NCI-H446 treated with DMSO at 0.1 percent for 48 hours (cell line): ENCODE measurements at regions not wholly inside any gene's neighbourhood (a gene's known extent, or its start where the extent isn't known, plus 50 kb on each side); places are given as distances from the start of the nearest gene placed in this dataset.
"Not testable (repeated sequence)": the region's sequence is repeated elsewhere in the genome, so short reads cannot be mapped to it uniquely, and the experiment has no call there.

Experiments
- DNase-seq: peaks from one replicate; lab custom pipeline; 2025; lab: John Stamatoyannopoulos, UW

- no peak for DNase-seq
These were observed 179.9 kb downstream of the ZC3H11B start for GRCh38 chr1:219433001-219433400.

- DNase-seq: no peak
These were observed 180.7 kb downstream of the ZC3H11B start for GRCh38 chr1:219432191-219432606.

GRCh38 chr1:219430419-219430818 is 182.5 kb downstream of the ZC3H11B start:
- DNase-seq: no peak

- no peak for DNase-seq
These were observed 184.3 kb downstream of the ZC3H11B start for GRCh38 chr1:219428651-219429050.

GRCh38 chr1:219427989-219428388 is 184.9 kb downstream of the ZC3H11B start:
- DNase-seq: no peak

GRCh38 chr1:219427403-219427802 is 185.5 kb downstream of the ZC3H11B start:
- DNase-seq: no peak

- no peak for DNase-seq
These were observed 189.9 kb downstream of the ZC3H11B start for GRCh38 chr1:219422811-219423598.

- no peak for DNase-seq
These were observed 192.0 kb downstream of the ZC3H11B start for GRCh38 chr1:219420913-219421312.

- no peak for DNase-seq
These were observed 193.0 kb downstream of the ZC3H11B start for GRCh38 chr1:219419860-219420259.

GRCh38 chr1:219419065-219419464 is 193.8 kb downstream of the ZC3H11B start:
- no peak for DNase-seq

GRCh38 chr1:219417610-219418009 is 195.3 kb downstream of the ZC3H11B start:
- DNase-seq: no peak

GRCh38 chr1:219416598-219417238 is 196.2 kb downstream of the ZC3H11B start:
- DNase-seq: no peak

- DNase-seq: no peak
These were observed 197.0 kb downstream of the ZC3H11B start for GRCh38 chr1:219415915-219416314.

GRCh38 chr1:219415433-219415832 is 197.5 kb downstream of the ZC3H11B start:
- no peak for DNase-seq

GRCh38 chr1:219414250-219414649 is 198.7 kb downstream of the ZC3H11B start:
- DNase-seq: no peak

GRCh38 chr1:219413536-219413935 is 199.4 kb downstream of the ZC3H11B start:
- DNase-seq: no peak

- no peak for DNase-seq
These were observed 200.1 kb downstream of the ZC3H11B start for GRCh38 chr1:219412772-219413171.

GRCh38 chr1:219410721-219411120 is 202.2 kb downstream of the ZC3H11B start:
- not testable (repeated sequence) for DNase-seq

- no peak for DNase-seq
These were observed 207.2 kb downstream of the ZC3H11B start for GRCh38 chr1:219405531-219406331.

GRCh38 chr1:219404629-219405028 is 208.3 kb downstream of the ZC3H11B start:
- DNase-seq: no peak

- no peak for DNase-seq
These were observed 210.0 kb downstream of the ZC3H11B start for GRCh38 chr1:219402925-219403324.

GRCh38 chr1:219401724-219402625 is 210.9 kb downstream of the ZC3H11B start:
- DNase-seq: no peak
